Prostate gland (tissue), 2 donors: ENCODE measurements at regions not wholly inside any gene's neighbourhood (a gene's known extent, or its start where the extent isn't known, plus 50 kb on each side); places are given as distances from the start of the nearest gene placed in this dataset.

Experiments
- POLR2A ChIP-seq: fragments of 450-650 bp; IDR thresholded peaks from one replicate; pipeline ENCODE4 v1.6.1; 2016; ENCODE audit warnings: antibody characterized with exemption, mild to moderate bottlenecking
- POLR2AphosphoS5 ChIP-seq: sonication (generic); formaldehyde crosslinking; IDR thresholded peaks from one replicate; pipeline ENCODE4 v1.6.1; 2017; ENCODE audit warnings: antibody characterized with exemption
- TF ChIP-seq, protein P1 (sequence below), 4 experiments: fragments of 200-600 bp in 2 of 4; fragments of 450-650 bp in 2 of 4; sonication (generic) in 2 of 4; IDR thresholded peaks; 1 replicate in 3 of 4; 2 replicates in 1 of 4; pipeline ENCODE4 v1.5.1; 2016 to 2019; ENCODE audit warnings: antibody characterized with exemption in 4 of 4, mild to moderate bottlenecking in 2 of 4, moderate library complexity in 2 of 4

DNA sequence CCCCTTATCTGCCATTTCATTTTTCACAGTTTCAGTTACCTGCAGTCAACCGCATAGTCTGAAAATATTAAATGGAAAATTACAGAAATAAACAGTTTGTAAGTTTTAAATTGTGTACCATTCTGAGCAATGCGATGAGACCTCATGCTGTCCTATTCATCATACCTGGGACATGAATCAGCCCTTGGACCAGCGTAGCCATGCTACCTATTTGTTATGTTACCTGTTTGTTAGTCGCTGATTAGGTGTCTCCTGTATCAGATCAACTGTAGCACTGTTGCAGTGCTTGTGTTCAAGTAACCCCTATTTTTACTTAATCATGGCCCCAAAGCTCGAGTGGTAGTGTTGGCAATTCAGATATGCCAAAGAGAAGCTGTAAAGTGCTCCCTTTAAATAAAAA, 492.2 kb upstream of the AADAT start:
- TF ChIP-seq, protein P1, sequence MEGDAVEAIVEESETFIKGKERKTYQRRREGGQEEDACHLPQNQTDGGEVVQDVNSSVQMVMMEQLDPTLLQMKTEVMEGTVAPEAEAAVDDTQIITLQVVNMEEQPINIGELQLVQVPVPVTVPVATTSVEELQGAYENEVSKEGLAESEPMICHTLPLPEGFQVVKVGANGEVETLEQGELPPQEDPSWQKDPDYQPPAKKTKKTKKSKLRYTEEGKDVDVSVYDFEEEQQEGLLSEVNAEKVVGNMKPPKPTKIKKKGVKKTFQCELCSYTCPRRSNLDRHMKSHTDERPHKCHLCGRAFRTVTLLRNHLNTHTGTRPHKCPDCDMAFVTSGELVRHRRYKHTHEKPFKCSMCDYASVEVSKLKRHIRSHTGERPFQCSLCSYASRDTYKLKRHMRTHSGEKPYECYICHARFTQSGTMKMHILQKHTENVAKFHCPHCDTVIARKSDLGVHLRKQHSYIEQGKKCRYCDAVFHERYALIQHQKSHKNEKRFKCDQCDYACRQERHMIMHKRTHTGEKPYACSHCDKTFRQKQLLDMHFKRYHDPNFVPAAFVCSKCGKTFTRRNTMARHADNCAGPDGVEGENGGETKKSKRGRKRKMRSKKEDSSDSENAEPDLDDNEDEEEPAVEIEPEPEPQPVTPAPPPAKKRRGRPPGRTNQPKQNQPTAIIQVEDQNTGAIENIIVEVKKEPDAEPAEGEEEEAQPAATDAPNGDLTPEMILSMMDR (IDR thresholded peaks at IDR 0.05): no peak
- TF ChIP-seq POLR2A: no peak
- TF ChIP-seq POLR2AphosphoS5: no peak
